ENCODE measurements at regions not wholly inside any gene's neighbourhood (a gene's known extent, or its start where the extent isn't known, plus 50 kb on each side); places are given as distances from the start of the nearest gene placed in this dataset.

- no peaks in the 10 kb centered on the region for H3K36me3 Mint-ChIP-seq (ENCODE audit: low read depth)
- no peaks in the 10 kb centered on the region for H3K4me1 ChIP-seq (ENCODE audit: control insufficient read depth, insufficient read depth, low read length)
Measured at GRCh38 chrX:5337160-5337559, 891.5 kb downstream of the NLGN4X start.

GRCh38 chrX:5324546-5324945, 904.1 kb downstream of the NLGN4X start:
- 100% methylated on average over 1 of the region's 1 CpG; no CpG with 5 or more reads in 1 of the 2 experiments for WGBS, 2 experiments (ENCODE audit: insufficient coverage in 1 of 2, insufficient read length in 1 of 2)
- peaks cover 4% of the 10 kb centered on the region for H3K4me1 Mint-ChIP-seq

More at GRCh38 chrX:5337160-5337559, 891.5 kb downstream of the NLGN4X start:
- Mint-ChIP-seq H3K4me1 (no peaks in the 10 kb centered on the region), H3K27ac (no peak overlapping the region), H3K27me3 (ENCODE audit: insufficient read depth) (no peaks in the 10 kb centered on the region), H3K9me3 (no peaks in the 10 kb centered on the region), H3K4me3 (no peak overlapping the region)
- WGBS, 2 experiments (ENCODE audit: insufficient coverage in 1 of 2, insufficient read length in 1 of 2), result 94% methylated on average over 2 of the region's 3 CpGs; no CpG with 5 or more reads in 1 of the 2 experiments
- H3K36me3 ChIP-seq (ENCODE audit: control insufficient read depth, insufficient read depth, low read length), result no peaks in the 10 kb centered on the region
- TF ChIP-seq CTCF (conservative IDR thresholded peaks at IDR 0.05), result no peak
- no peaks in the 10 kb centered on the region for H3K27me3 ChIP-seq (ENCODE audit: control insufficient read depth, insufficient read depth, low read length, poor library complexity, severe bottlenecking)
- no peak for DNase-seq
- no peak overlapping the region for H3K9ac ChIP-seq (ENCODE audit: extremely low read depth, low read length, poor library complexity, severe bottlenecking)
- no peak overlapping the region for H3K4me3 ChIP-seq (ENCODE audit: low read length)
- H3K27ac ChIP-seq (ENCODE audit: low read depth, low read length), result no peak overlapping the region
- no peaks in the 10 kb centered on the region for H3K9me3 ChIP-seq (ENCODE audit: control insufficient read depth, low read length)

GRCh38 chrX:5314148-5314547, 914.5 kb downstream of the NLGN4X start:
- Histone ChIP-seq H3K4me1 (ENCODE audit: control insufficient read depth, insufficient read depth, low read length) (no peaks in the 10 kb centered on the region), H3K27me3 (ENCODE audit: control insufficient read depth, insufficient read depth, low read length, poor library complexity, severe bottlenecking) (no peaks in the 10 kb centered on the region), H3K4me3 (ENCODE audit: low read length) (no peak overlapping the region), H3K36me3 (ENCODE audit: control insufficient read depth, insufficient read depth, low read length) (no peaks in the 10 kb centered on the region), H3K9ac (ENCODE audit: extremely low read depth, low read length, poor library complexity, severe bottlenecking) (no peak overlapping the region), H3K27ac (ENCODE audit: low read depth, low read length) (no peak overlapping the region), H3K9me3 (ENCODE audit: control insufficient read depth, low read length) (no peaks in the 10 kb centered on the region)
- TF ChIP-seq CTCF (conservative IDR thresholded peaks at IDR 0.05), result no peak
- H3K4me3 Mint-ChIP-seq, result no peak overlapping the region
- H3K27ac Mint-ChIP-seq, result no peak overlapping the region
- no peak for DNase-seq
- no peaks in the 10 kb centered on the region for H3K9me3 Mint-ChIP-seq
- no peaks in the 10 kb centered on the region for H3K4me1 Mint-ChIP-seq
- H3K27me3 Mint-ChIP-seq (ENCODE audit: insufficient read depth), result no peaks in the 10 kb centered on the region
- no peaks in the 10 kb centered on the region for H3K36me3 Mint-ChIP-seq (ENCODE audit: low read depth)
- WGBS, 2 experiments (ENCODE audit: insufficient coverage in 1 of 2, insufficient read length in 1 of 2), result 84% methylated on average over 5 of the region's 5 CpGs; no CpG with 5 or more reads in 1 of the 2 experiments

More at GRCh38 chrX:5324546-5324945, 904.1 kb downstream of the NLGN4X start:
- H3K9me3 ChIP-seq (ENCODE audit: control insufficient read depth, low read length), result peaks cover 13% of the 10 kb centered on the region
- no peaks in the 10 kb centered on the region for H3K36me3 Mint-ChIP-seq (ENCODE audit: low read depth)
- no peak overlapping the region for H3K27ac ChIP-seq (ENCODE audit: low read depth, low read length)
- H3K9me3 Mint-ChIP-seq, result peaks cover 15% of the 10 kb centered on the region
- no peak overlapping the region for H3K4me3 Mint-ChIP-seq
- no peak overlapping the region for H3K9ac ChIP-seq (ENCODE audit: extremely low read depth, low read length, poor library complexity, severe bottlenecking)
- H3K27ac Mint-ChIP-seq, result no peak overlapping the region
- no peaks in the 10 kb centered on the region for H3K27me3 Mint-ChIP-seq (ENCODE audit: insufficient read depth)
- no peak overlapping the region for H3K4me3 ChIP-seq (ENCODE audit: low read length)
- no peak for DNase-seq
- no peaks in the 10 kb centered on the region for H3K4me1 ChIP-seq (ENCODE audit: control insufficient read depth, insufficient read depth, low read length)
- H3K36me3 ChIP-seq (ENCODE audit: control insufficient read depth, insufficient read depth, low read length), result no peaks in the 10 kb centered on the region
- no peak for TF ChIP-seq CTCF (conservative IDR thresholded peaks at IDR 0.05)
- no peaks in the 10 kb centered on the region for H3K27me3 ChIP-seq (ENCODE audit: control insufficient read depth, insufficient read depth, low read length, poor library complexity, severe bottlenecking)
